AG04450 (cell line): ENCODE measurements at regions not wholly inside any gene's neighbourhood (a gene's known extent, or its start where the extent isn't known, plus 50 kb on each side); places are given as distances from the start of the nearest gene placed in this dataset.

Experiments used
- CTCF ChIA-PET: fragments of 300-600, 350-600 bp; formaldehyde crosslinking; extraction: SDS; loops from one replicate; lab custom pipeline; 2022; ENCODE audit warnings: antibody characterized with exemption, inconsistent platforms; lab: Charles Lee
- POLR2A ChIA-PET: fragments of 350-600 bp; formaldehyde crosslinking; extraction: SDS; loops from one replicate; lab custom pipeline; 2021; ENCODE audit warnings: antibody characterized with exemption, inconsistent platforms; lab: Yijun Ruan, JAX
- DNase-seq: peaks from one replicate; pipeline ENCODE4 v3.0.0-alpha.2; 2011; ENCODE audit warnings: low read depth, low spot score
- H3K27ac ChIP-seq: one replicate; pipeline ENCODE4 v1.5.1; 2012; ENCODE audit warnings: low read depth, low read length, control low read depth
- H3K27me3 ChIP-seq: one replicate; pipeline ENCODE4 v1.6.0; 2012; ENCODE audit warnings: low read length; ENCODE audit not compliant: control insufficient read depth, insufficient read depth
- H3K4me3 ChIP-seq: 2 replicates; pipeline ENCODE4 v1.5.1; 2011; ENCODE audit warnings: mild to moderate bottlenecking, low read depth, low read length, control low read depth
- H3K9me3 ChIP-seq: 2 replicates; pipeline ENCODE4 v1.5.1; 2012; ENCODE audit warnings: low read length; ENCODE audit not compliant: control insufficient read depth, insufficient read depth
- TF ChIP-seq, protein P1 (sequence below): IDR thresholded peaks from 2 replicates; pipeline ENCODE4 v1.5.1; 2011; ENCODE audit warnings: low read depth, low read length, control low read depth, inconsistent platforms

GRCh38 chr6:131412960-131413830 lies 159.8 kb upstream of the ARG1 start:
- no peak for DNase-seq
- POLR2A ChIA-PET, result no interaction called here
- no peak overlapping the region for H3K27ac ChIP-seq
- TF ChIP-seq, protein P1, sequence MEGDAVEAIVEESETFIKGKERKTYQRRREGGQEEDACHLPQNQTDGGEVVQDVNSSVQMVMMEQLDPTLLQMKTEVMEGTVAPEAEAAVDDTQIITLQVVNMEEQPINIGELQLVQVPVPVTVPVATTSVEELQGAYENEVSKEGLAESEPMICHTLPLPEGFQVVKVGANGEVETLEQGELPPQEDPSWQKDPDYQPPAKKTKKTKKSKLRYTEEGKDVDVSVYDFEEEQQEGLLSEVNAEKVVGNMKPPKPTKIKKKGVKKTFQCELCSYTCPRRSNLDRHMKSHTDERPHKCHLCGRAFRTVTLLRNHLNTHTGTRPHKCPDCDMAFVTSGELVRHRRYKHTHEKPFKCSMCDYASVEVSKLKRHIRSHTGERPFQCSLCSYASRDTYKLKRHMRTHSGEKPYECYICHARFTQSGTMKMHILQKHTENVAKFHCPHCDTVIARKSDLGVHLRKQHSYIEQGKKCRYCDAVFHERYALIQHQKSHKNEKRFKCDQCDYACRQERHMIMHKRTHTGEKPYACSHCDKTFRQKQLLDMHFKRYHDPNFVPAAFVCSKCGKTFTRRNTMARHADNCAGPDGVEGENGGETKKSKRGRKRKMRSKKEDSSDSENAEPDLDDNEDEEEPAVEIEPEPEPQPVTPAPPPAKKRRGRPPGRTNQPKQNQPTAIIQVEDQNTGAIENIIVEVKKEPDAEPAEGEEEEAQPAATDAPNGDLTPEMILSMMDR, result no peak
- no peaks in the 10 kb centered on the region for H3K9me3 ChIP-seq
- H3K27me3 ChIP-seq, result peaks cover 16% of the 10 kb centered on the region
- CTCF ChIA-PET, result no interaction called here
- H3K4me3 ChIP-seq, result no peak overlapping the region

GRCh38 chr6:131413831-131414191 lies 159.2 kb upstream of the ARG1 start:
- ChIA-PET CTCF (no interaction called here), POLR2A (no interaction called here)
- no peak for DNase-seq
- peaks cover 16% of the 10 kb centered on the region for H3K27me3 ChIP-seq
- TF ChIP-seq, protein P1, result no peak
- no peak overlapping the region for H3K27ac ChIP-seq
- no peaks in the 10 kb centered on the region for H3K9me3 ChIP-seq
- H3K4me3 ChIP-seq, result no peak overlapping the region

GRCh38 chr6:131414956-131415355 lies 158.1 kb upstream of the ARG1 start:
- POLR2A ChIA-PET, result no interaction called here

DNA sequence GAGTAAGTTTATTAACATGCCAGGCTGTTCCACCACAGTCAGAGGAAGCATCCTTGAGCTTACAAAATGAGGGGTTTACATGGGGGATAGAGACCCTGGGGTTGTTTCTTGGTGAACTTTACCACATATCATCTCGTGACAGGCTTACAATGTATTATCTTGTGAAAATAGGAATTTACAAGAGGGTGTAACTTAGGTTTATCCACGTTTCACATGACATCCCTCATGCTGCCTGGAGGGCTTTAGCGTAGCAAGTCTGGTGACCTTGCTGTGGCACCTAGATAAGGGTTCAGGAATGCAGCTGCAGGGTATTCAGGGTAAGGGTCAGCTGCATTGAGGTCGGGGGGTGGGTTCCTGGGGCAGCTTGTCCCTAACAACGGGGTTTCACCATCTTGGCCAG lies 154.6 kb upstream of the ARG1 start:
- Histone ChIP-seq H3K4me3 (no peak overlapping the region), H3K9me3 (no peaks in the 10 kb centered on the region), H3K27me3 (peaks cover 10% of the 10 kb centered on the region), H3K27ac (no peak overlapping the region)
- no peak for DNase-seq
- CTCF ChIA-PET, result no interaction called here
- TF ChIP-seq, protein P1, result no peak
- POLR2A ChIA-PET, result no interaction called here

More at GRCh38 chr6:131414956-131415355, 158.1 kb upstream of the ARG1 start:
- H3K27me3 ChIP-seq, result peaks cover 11% of the 10 kb centered on the region
- H3K4me3 ChIP-seq, result no peak overlapping the region
- CTCF ChIA-PET, result interaction anchor here (0.7 kb wide), 1 partner anchor 530 kb away, joined by 3 read pairs; no protein-coding TSS in a partner anchor
- no peak for DNase-seq
- TF ChIP-seq, protein P1, result no peak
- H3K27ac ChIP-seq, result no peak overlapping the region
- H3K9me3 ChIP-seq, result no peaks in the 10 kb centered on the region

- CTCF ChIA-PET, result no interaction called here
- DNase-seq, result no peak
- POLR2A ChIA-PET, result no interaction called here
Observed at GRCh38 chr6:131419702-131420101, 153.3 kb upstream of the ARG1 start.

More at GRCh38 chr6:131419702-131420101, 153.3 kb upstream of the ARG1 start:
- Histone ChIP-seq H3K27ac (no peak overlapping the region), H3K9me3 (no peaks in the 10 kb centered on the region), H3K4me3 (no peak overlapping the region), H3K27me3 (peaks cover 10% of the 10 kb centered on the region)
- TF ChIP-seq, protein P1, result no peak
